ENCODE measurements at regions not wholly inside any gene's neighbourhood (a gene's known extent, or its start where the extent isn't known, plus 50 kb on each side); places are given as distances from the start of the nearest gene placed in this dataset.
"Not testable (repeated sequence)": the region's sequence is repeated elsewhere in the genome, so short reads cannot be mapped to it uniquely, and the experiment has no call there.

DNA sequence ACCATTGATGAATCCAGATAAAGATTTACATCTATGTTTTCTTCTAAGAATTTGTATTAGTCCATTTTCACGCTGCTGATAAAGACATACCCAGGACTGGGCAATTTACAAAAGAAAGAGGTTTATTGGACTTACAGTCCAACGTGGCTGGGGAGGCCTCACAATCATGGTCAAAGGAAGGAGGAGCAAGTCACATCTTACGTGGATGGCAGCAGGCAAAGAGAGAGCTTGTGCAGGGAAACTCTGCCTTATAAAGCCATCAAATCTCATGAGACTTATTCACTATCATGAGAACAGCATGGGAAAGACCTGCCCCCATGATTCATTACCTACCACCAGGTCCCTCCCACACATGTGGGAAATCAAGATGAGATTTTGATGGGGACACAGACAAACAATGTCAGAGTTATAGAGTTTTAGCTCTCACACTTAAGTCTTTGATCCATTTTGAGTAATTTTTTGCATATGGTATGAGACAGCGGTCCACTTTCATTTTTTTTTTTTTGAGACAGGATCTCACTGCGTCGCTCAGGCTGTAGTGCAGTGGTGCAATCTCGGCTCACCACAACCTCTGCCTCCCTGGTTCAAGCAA lies 53.5 kb upstream of the JADE2 start:
- ATAC-seq, DNase-seq, CTCF ChIA-PET: not testable (repeated sequence)

DNA sequence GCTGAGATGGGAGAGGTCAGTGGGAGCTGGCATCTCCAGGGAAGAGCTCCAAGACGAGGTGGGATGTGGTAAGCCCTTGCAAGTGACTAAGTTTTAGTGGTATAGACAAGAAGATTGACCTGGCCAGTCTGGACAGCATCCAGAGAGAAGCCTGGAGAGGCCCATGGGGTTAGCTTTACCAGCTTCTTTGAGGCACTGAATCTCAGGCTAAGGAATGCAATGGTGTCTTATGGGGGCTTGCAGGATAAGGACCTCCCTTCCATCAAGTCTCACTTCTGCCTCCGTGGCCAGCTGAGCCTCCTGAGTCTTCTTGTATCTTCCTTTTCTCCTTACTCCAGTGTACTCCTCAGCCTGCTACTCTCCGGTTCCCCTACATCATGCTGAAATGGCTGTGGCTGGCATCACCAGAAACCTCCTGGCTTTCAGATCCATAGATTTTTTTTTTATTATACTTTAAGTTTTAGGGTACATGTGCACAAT lies 56.5 kb upstream of the JADE2 start:
- H3K27ac Mint-ChIP-seq = no peak overlapping the region
- H3K9me3 Mint-ChIP-seq (ENCODE audit: insufficient read depth) = peaks cover 3% of the 10 kb centered on the region
- DNase-seq (no peak), ATAC-seq (no peak)
- no peaks in the 10 kb centered on the region for H3K36me3 Mint-ChIP-seq (ENCODE audit: low read depth)
- H3K4me3 Mint-ChIP-seq = no peak overlapping the region
- peaks cover 2% of the 10 kb centered on the region for H3K27me3 Mint-ChIP-seq (ENCODE audit: low read depth)
- H3K4me1 Mint-ChIP-seq (ENCODE audit: low read depth) = peaks cover 20% of the 10 kb centered on the region
- ChIA-PET CTCF (no interaction called here), POLR2A (no interaction called here)

More for the DNA sequence above, 53.5 kb upstream of the JADE2 start:
- H3K4me1 Mint-ChIP-seq (ENCODE audit: low read depth); H3K4me3 Mint-ChIP-seq; H3K27ac Mint-ChIP-seq; H3K9me3 Mint-ChIP-seq (ENCODE audit: insufficient read depth); H3K27me3 Mint-ChIP-seq (ENCODE audit: low read depth); POLR2A ChIA-PET; H3K36me3 Mint-ChIP-seq (ENCODE audit: low read depth): not testable (repeated sequence)

DNA sequence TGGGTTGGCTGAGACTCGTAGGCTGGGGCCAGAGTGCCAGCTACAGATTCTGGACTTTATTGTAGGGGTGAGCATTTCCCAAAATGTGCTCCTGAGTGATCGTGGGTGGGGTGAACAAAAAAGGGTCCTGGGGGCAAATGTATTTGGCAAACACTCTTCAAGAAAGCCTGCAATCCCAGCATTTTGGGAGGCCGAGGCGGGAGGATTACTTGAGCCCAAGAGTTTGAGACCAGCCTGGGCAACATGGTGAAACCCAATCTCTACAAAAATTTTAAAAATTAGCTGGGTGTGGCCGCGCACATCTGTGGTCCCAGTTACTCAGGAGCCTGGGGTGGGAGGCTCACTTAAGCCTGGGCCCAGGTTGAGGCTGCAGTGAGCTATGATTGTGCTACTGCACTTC lies 55.5 kb upstream of the CDKN2AIPNL start:
- Mint-ChIP-seq H3K36me3 (ENCODE audit: low read depth) (no peaks in the 10 kb centered on the region), H3K4me1 (ENCODE audit: low read depth) (peaks cover 22% of the 10 kb centered on the region), H3K27me3 (ENCODE audit: low read depth) (peaks cover 4% of the 10 kb centered on the region), H3K4me3 (no peak overlapping the region), H3K9me3 (ENCODE audit: insufficient read depth) (no peaks in the 10 kb centered on the region), H3K27ac (no peak overlapping the region)
- ATAC-seq (no peak), DNase-seq (no peak)
- CTCF ChIA-PET = interaction anchor here (1.2 kb wide), 1 partner anchor 36 kb away, joined by 3 read pairs; no protein-coding TSS in a partner anchor
- POLR2A ChIA-PET = interaction anchor here (1.4 to 1.9 kb wide), 2 partner anchors 36 to 58 kb away, joined by 6 to 31 read pairs; partner anchors contain the start of gene JADE2

DNA sequence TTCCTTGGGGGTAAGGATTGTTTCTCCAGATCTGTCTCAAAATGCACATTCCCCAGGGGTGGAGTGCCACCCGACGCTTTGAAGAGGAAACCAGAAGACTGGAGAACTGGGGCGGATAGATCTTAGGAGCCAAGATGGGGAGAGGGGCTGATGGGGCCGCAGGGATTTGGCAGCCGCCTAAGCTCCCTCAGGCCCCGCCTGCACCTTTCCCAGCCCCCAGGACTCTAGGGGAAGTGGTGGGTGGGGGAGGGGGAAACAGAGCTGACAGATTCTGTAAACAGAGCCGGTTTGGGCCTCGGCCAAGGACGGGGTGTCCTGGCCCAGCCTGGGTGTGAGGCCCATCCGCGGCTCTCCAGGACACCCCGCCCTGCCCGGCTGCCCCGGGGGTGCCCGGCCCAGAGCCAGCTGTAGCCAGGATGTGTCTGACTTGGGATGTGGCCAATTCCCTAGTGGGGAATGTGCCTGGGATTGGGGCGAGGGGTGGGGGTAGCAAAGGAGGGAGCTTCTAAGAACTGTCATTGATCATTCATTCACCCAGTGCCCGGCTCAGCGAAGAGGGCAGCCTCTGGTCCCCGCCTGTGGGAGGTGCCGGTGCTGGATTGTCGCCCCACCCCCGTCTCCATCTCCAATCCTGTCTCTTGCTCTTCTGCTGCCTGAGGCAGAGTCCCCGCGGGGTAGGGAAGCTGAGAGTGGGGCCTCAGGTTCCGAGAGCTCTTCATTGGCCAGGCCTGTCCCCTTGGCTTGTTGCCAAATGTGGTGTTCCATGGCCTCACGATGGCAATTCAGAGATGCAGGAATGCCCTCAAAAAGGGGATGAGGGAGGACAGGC lies 54.8 kb upstream of the CDKN2AIPNL start:
- peak; percentile 52 for DNase-seq
- ChIA-PET CTCF (interaction anchor here (0.6 to 1.8 kb wide), 6 partner anchors 28 to 121 kb away, joined by 3 to 15 read pairs (median 4); partner anchors contain the start of gene CDKN2AIPNL), POLR2A (interaction anchor here (0.8 to 1.9 kb wide), 7 partner anchors 10 to 96 kb away, joined by 3 to 31 read pairs (median 4); partner anchors contain the start of genes JADE2 and UBE2B)
- peaks cover 22% of the 10 kb centered on the region for H3K4me1 Mint-ChIP-seq (ENCODE audit: low read depth)
- H3K27me3 Mint-ChIP-seq (ENCODE audit: low read depth) = peaks cover 4% of the 10 kb centered on the region
- H3K27ac Mint-ChIP-seq = peak overlapping the region; percentile 80
- ATAC-seq = peak; percentile 39
- peak overlapping the region; percentile 76 for H3K4me3 Mint-ChIP-seq
- no peaks in the 10 kb centered on the region for H3K9me3 Mint-ChIP-seq (ENCODE audit: insufficient read depth)
- H3K36me3 Mint-ChIP-seq (ENCODE audit: low read depth) = no peaks in the 10 kb centered on the region

DNA sequence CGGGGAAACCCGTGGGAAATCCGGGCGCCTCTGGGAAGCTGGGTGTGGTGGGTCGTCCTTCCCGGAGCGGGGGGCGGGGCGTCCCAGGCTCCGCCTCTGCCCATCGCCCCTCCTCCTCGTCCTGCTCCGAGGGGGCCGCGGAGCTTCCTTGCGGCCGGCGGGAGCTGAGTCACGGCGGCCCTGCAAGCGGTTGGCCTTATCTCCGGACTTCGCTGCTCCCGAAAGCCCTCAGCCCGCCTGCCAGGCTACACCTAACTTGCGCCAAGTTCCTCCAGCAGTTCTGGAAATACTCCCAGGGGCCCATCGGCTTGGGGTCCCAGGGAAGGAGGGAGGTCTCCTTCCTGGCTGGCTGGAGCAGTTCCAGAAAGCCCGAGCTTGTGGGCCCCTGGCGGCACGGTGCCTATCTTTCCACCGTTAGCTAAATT lies 54.1 kb upstream of the CDKN2AIPNL start:
- Mint-ChIP-seq H3K27me3 (ENCODE audit: low read depth) (peaks cover 4% of the 10 kb centered on the region), H3K27ac (peak overlapping the region; percentile 80), H3K4me1 (ENCODE audit: low read depth) (peaks cover 22% of the 10 kb centered on the region), H3K9me3 (ENCODE audit: insufficient read depth) (no peaks in the 10 kb centered on the region), H3K36me3 (ENCODE audit: low read depth) (no peaks in the 10 kb centered on the region), H3K4me3 (peak overlapping the region; percentile 76)
- ATAC-seq (peak; percentile 85), DNase-seq (peak; percentile 59)
- ChIA-PET CTCF (interaction anchor here (1.1 to 1.8 kb wide), 4 partner anchors 29 to 121 kb away, joined by 3 to 15 read pairs (median 6); partner anchors contain the start of gene CDKN2AIPNL), POLR2A (interaction anchor here (0.8 to 1.9 kb wide), 7 partner anchors 11 to 95 kb away, joined by 3 to 31 read pairs (median 4); partner anchors contain the start of genes JADE2 and UBE2B)

DNA sequence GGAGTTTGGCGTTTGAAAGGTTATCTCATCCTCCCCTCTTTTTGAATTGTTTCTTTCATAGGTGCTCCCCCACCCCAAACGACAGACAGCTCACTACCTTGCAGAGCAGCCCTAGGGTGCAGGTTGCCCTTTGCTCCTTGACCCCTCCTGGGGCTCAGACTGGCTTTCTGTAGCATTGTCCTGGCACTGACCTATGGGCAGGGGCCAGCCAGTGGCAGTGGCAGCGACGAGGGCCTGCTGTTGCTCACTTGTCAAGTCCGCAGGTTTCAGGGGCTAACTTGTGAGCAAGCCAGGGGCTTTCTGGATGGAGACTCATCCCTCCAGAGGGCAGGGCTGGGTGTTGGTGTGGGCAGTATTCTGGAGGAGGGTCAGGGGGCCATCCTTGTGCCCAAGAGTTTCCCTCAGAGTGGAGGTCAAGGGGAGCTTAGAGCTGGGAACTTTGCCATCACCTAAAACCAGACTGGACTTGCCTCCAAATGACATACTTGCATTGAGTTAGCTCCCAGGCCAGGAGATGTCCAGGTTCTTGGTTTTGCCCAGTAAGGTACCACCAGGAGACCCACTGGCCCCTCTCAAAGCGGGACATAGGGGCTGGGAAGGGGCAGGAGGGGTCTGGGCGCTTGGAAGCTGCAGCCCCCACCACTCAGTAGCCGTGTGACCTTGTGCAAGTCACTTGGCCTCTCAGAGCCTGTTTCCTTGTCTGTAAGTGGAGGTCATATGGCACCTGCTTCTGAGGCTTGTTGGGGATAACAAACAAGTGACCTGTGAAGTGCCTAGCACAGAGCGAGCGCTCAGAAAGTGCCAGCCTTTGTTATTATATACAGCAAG lies 53.5 kb upstream of the CDKN2AIPNL start:
- H3K36me3 Mint-ChIP-seq (ENCODE audit: low read depth) = no peaks in the 10 kb centered on the region
- no peaks in the 10 kb centered on the region for H3K9me3 Mint-ChIP-seq (ENCODE audit: insufficient read depth)
- ChIA-PET POLR2A (interaction anchor here (0.8 to 1.9 kb wide), 7 partner anchors 11 to 95 kb away, joined by 3 to 31 read pairs (median 4); partner anchors contain the start of genes JADE2 and UBE2B), CTCF (interaction anchor here (1.1 to 1.8 kb wide), 5 partner anchors 29 to 122 kb away, joined by 3 to 15 read pairs (median 5); partner anchors contain the start of gene CDKN2AIPNL)
- H3K4me1 Mint-ChIP-seq (ENCODE audit: low read depth) = peaks cover 22% of the 10 kb centered on the region
- no peak for DNase-seq
- peaks cover 4% of the 10 kb centered on the region for H3K27me3 Mint-ChIP-seq (ENCODE audit: low read depth)
- ATAC-seq = no peak
- peak overlapping the region; percentile 76 for H3K4me3 Mint-ChIP-seq
- no peak overlapping the region for H3K27ac Mint-ChIP-seq

DNA sequence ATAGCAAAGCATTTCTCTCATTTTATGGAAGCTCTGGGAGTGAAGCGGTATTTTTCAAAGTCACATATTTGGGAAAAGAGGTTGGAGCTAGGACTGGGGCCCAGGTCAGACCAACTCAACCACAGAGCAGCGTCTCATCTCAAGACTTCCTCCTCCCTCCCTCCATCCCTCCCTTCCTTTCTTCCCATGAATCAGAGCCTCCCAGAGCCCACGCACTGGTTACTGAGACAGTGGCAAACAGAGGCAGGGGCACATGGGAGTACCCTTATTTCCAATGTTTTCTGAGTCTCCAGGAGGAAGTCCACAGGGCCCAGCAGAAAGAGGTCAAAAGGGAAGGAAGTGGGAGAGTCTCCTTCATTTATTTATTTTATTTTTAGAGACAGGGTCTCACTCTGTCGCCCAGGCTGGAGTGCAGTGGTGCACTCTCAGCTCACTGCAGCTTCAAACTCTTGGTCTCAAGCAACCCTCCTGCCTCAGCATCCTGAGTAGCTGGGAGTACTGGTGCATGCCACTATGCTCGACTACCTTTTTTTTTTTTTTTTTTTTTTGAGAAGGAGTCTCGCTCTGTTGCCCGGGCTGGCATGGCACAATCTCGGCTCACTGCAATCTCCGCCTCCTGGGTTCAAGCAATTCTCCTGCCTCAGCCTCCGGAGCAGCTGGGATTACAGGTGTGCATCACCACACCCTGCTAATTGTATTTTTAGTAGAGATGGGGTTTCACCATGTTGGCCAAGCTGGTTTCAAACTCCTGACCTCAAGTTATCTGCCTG lies 52.5 kb upstream of the CDKN2AIPNL start:
- H3K9me3 Mint-ChIP-seq (ENCODE audit: insufficient read depth) = no peaks in the 10 kb centered on the region
- ATAC-seq (no peak), DNase-seq (no peak)
- ChIA-PET CTCF (interaction anchor here (1.3 kb wide), 1 partner anchor 123 kb away, joined by 5 read pairs; no protein-coding TSS in a partner anchor), POLR2A (no interaction called here)
- H3K4me3 Mint-ChIP-seq = no peak overlapping the region
- peaks cover 4% of the 10 kb centered on the region for H3K27me3 Mint-ChIP-seq (ENCODE audit: low read depth)
- no peaks in the 10 kb centered on the region for H3K36me3 Mint-ChIP-seq (ENCODE audit: low read depth)
- H3K4me1 Mint-ChIP-seq (ENCODE audit: low read depth) = peaks cover 22% of the 10 kb centered on the region
- no peak overlapping the region for H3K27ac Mint-ChIP-seq

DNA sequence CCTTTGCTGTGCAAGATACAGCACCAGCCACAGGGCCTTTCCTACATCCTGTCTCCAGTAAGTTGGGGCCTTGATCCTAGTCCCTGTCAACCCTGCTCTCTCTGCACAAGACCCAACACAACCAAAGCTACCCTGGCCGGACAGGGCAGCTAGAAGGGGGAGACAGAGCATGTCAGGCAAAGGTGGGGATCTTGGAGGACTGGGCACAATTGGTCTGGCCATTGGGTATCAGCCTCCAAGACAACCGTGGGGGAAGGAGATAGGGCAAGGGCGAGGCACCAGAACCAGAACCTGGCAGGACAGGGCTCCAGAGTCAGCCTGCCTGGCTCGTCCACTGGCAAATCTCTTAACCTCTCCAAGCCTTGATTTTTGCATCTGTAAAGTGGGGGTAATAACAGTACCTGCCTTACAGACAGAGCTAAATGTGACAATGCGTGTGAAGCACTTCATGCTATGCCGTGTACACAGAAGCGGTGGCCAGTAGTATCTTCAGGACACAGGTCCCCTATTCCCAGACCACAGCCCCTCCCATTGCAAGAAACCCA lies 51.6 kb upstream of the CDKN2AIPNL start:
- H3K36me3 Mint-ChIP-seq (ENCODE audit: low read depth) = no peaks in the 10 kb centered on the region
- peaks cover 22% of the 10 kb centered on the region for H3K4me1 Mint-ChIP-seq (ENCODE audit: low read depth)
- ATAC-seq (no peak), DNase-seq (no peak)
- H3K4me3 Mint-ChIP-seq = no peak overlapping the region
- peaks cover 4% of the 10 kb centered on the region for H3K27me3 Mint-ChIP-seq (ENCODE audit: low read depth)
- CTCF ChIA-PET = no interaction called here
- POLR2A ChIA-PET = interaction anchor here (1.2 kb wide), 1 partner anchor 62 kb away, joined by 4 read pairs; no protein-coding TSS in a partner anchor
- H3K9me3 Mint-ChIP-seq (ENCODE audit: insufficient read depth) = no peaks in the 10 kb centered on the region
- H3K27ac Mint-ChIP-seq = no peak overlapping the region

DNA sequence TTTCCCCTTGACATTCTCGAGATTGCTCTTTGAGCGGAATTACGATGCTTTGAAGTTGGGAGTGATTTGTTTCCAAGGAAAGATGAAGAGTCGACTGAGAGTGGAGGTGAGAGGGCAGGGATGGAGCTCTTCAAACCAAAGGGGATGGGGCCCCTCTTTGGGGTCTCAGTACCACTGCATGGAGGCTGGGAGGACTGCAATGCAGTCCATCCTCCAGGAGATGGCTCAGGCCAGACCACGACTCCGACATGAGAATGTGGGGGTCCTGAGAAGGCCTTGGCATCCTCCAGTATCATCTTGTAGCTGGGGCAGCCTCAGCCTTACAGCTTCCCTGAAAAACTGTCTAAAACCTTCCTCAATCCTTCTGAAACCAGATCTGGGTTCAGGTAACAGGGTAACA lies 51.1 kb upstream of the CDKN2AIPNL start:
- H3K9me3 Mint-ChIP-seq (ENCODE audit: insufficient read depth) = no peaks in the 10 kb centered on the region
- ATAC-seq = no peak
- H3K27ac Mint-ChIP-seq = no peak overlapping the region
- H3K4me1 Mint-ChIP-seq (ENCODE audit: low read depth) = peaks cover 22% of the 10 kb centered on the region
- no peak for DNase-seq
- H3K4me3 Mint-ChIP-seq = no peak overlapping the region
- H3K27me3 Mint-ChIP-seq (ENCODE audit: low read depth) = peaks cover 4% of the 10 kb centered on the region
- POLR2A ChIA-PET = interaction anchor here (1.2 kb wide), 1 partner anchor 62 kb away, joined by 4 read pairs; no protein-coding TSS in a partner anchor
- CTCF ChIA-PET = interaction anchor here (0.9 kb wide), 1 partner anchor 65 kb away, joined by 3 read pairs; no protein-coding TSS in a partner anchor
- H3K36me3 Mint-ChIP-seq (ENCODE audit: low read depth) = no peaks in the 10 kb centered on the region

DNA sequence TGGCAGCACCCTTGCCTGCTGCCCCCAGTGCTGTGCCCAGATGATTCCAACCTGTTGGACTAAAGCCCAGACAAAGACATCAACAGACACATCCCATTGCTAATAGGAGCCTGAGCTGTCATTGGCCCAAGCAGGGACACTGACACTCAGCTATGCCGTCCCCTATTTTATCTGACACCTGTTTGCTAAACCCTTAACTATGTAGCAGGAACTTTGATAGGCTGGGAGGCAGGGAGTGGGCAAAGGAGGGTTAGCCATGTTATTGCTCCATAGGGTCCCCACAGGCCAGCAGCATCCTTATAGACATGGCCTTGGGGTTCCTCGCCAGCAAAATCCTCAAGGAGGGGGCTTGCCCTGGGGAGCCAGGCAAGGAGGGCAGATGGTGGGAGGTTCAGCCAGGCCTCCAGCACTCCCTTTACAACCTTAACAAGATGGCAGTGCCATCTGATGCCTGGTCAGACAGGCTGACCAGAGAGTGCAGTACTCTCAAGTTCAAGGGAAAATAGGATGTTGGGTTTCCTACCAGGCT lies 50.4 kb upstream of the CDKN2AIPNL start:
- H3K4me3 Mint-ChIP-seq = no peak overlapping the region
- ChIA-PET POLR2A (interaction anchor here (1.2 kb wide), 1 partner anchor 63 kb away, joined by 4 read pairs; no protein-coding TSS in a partner anchor), CTCF (interaction anchor here (0.9 kb wide), 1 partner anchor 66 kb away, joined by 3 read pairs; no protein-coding TSS in a partner anchor)
- peaks cover 22% of the 10 kb centered on the region for H3K4me1 Mint-ChIP-seq (ENCODE audit: low read depth)
- H3K36me3 Mint-ChIP-seq (ENCODE audit: low read depth) = no peaks in the 10 kb centered on the region
- DNase-seq (no peak), ATAC-seq (no peak)
- no peak overlapping the region for H3K27ac Mint-ChIP-seq
- H3K9me3 Mint-ChIP-seq (ENCODE audit: insufficient read depth) = no peaks in the 10 kb centered on the region
- peaks cover 4% of the 10 kb centered on the region for H3K27me3 Mint-ChIP-seq (ENCODE audit: low read depth)

Data from activated CD8-positive, alpha-beta T cell treated with anti-CD3 and anti-CD28 coated beads, Interleukin-2, amount 10 ng/mL, durations not matched to agents 7 days and 5 days (primary cell).